ENCODE measurements at regions not wholly inside any gene's neighbourhood (a gene's known extent, or its start where the extent isn't known, plus 50 kb on each side); places are given as distances from the start of the nearest gene placed in this dataset.
"Not testable (repeated sequence)": the region's sequence is repeated elsewhere in the genome, so short reads cannot be mapped to it uniquely, and the experiment has no call there.

DNA sequence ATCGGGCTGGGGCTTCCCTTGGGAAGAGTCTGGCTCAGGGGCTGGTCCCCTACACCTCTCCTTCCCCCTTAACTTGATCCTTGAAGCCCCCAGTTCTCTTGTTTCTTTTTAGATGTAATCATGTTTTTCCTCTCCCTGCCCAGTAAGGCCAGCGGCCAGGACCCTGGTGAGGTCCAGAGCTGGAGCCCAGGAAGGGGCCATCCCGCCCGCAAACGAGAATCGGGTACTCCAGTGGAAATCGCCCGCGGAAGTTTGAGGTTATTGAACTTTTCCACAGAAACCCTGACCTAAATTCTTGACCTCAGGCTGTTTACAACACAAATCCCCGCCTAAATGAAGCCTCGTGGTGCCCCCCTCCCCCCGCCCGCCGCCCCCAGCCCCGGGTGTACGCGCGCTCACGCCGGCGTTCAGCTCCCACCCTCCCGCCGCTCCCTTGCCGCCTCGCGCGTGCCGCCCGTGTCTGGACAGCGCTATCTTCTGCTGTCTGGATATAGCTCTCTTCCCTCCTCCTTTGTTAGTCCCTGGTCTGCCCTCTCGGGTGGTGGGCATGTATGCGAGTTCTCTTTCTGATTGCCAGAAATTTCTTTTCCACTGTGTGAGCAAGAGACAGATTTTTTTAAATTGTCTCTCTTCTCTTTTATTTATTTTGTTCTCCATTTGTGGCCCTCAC, 165.9 kb upstream of the CACNA1E start:
- Histone ChIP-seq H3K9me3 (no peaks in the 10 kb centered on the region), H3K4me3 (ENCODE audit: low read depth in 1 of 2, low read length in 1 of 2) (no peak overlapping the region), H3K4me1 (ENCODE audit: control insufficient read depth in 1 of 2, insufficient read depth in 1 of 2, low read depth in 1 of 2, low read length in 1 of 2) (no peaks in the 10 kb centered on the region), H3K27ac (no peak overlapping the region), H3K27me3 (peaks cover 95% of the 10 kb centered on the region), H3K36me3 (no peaks in the 10 kb centered on the region)
- no peak for TF ChIP-seq CTCF (IDR thresholded peaks at IDR 0.05)

- no peaks in the 10 kb centered on the region for H3K36me3 ChIP-seq
- no peaks in the 10 kb centered on the region for H3K9me3 ChIP-seq
- H3K27me3 ChIP-seq, result peaks cover 90% of the 10 kb centered on the region
- H3K4me3 ChIP-seq (ENCODE audit: low read depth in 1 of 2, low read length in 1 of 2), result no peak overlapping the region
- H3K27ac ChIP-seq, result no peak overlapping the region
- TF ChIP-seq CTCF (IDR thresholded peaks at IDR 0.05), result no peak
- H3K4me1 ChIP-seq (ENCODE audit: control insufficient read depth in 1 of 2, insufficient read depth in 1 of 2, low read depth in 1 of 2, low read length in 1 of 2), result no peaks in the 10 kb centered on the region
These were observed 165.1 kb upstream of the CACNA1E start for GRCh38 chr1:181318022-181318857.

GRCh38 chr1:181318858-181319235, 164.5 kb upstream of the CACNA1E start:
- no peaks in the 10 kb centered on the region for H3K9me3 ChIP-seq
- no peak overlapping the region for H3K4me3 ChIP-seq (ENCODE audit: low read depth in 1 of 2, low read length in 1 of 2)
- peaks cover 84% of the 10 kb centered on the region for H3K27me3 ChIP-seq
- H3K36me3 ChIP-seq, result no peaks in the 10 kb centered on the region
- H3K27ac ChIP-seq, result no peak overlapping the region
- no peaks in the 10 kb centered on the region for H3K4me1 ChIP-seq (ENCODE audit: control insufficient read depth in 1 of 2, insufficient read depth in 1 of 2, low read depth in 1 of 2, low read length in 1 of 2)
- TF ChIP-seq CTCF (IDR thresholded peaks at IDR 0.05), result no peak

DNA sequence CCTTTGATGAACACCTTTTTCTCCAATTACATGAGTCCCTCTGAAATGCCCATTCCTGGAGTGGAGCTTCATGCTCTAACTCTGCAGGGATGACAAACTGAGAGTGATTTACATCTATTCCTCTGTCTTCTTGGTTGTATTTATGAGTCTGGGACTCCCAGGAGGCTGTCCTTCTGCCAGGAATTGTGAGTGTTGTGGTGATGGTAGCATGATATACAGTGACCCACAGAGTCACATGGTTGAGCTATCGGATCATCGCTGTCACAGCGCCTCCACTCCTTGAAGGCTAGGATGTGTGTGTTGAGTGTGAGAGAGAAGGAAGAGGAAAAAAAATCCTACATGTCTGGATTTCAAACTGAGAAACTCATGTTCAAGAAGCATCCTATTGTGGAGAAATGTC, 163.4 kb upstream of the CACNA1E start:
- Histone ChIP-seq H3K27me3 (peaks cover 78% of the 10 kb centered on the region), H3K4me1 (ENCODE audit: control insufficient read depth in 1 of 2, insufficient read depth in 1 of 2, low read depth in 1 of 2, low read length in 1 of 2) (no peaks in the 10 kb centered on the region), H3K4me3 (ENCODE audit: low read depth in 1 of 2, low read length in 1 of 2) (no peak overlapping the region), H3K9me3 (no peaks in the 10 kb centered on the region), H3K36me3 (no peaks in the 10 kb centered on the region), H3K27ac (no peak overlapping the region)
- no peak for TF ChIP-seq CTCF (IDR thresholded peaks at IDR 0.05)

DNA sequence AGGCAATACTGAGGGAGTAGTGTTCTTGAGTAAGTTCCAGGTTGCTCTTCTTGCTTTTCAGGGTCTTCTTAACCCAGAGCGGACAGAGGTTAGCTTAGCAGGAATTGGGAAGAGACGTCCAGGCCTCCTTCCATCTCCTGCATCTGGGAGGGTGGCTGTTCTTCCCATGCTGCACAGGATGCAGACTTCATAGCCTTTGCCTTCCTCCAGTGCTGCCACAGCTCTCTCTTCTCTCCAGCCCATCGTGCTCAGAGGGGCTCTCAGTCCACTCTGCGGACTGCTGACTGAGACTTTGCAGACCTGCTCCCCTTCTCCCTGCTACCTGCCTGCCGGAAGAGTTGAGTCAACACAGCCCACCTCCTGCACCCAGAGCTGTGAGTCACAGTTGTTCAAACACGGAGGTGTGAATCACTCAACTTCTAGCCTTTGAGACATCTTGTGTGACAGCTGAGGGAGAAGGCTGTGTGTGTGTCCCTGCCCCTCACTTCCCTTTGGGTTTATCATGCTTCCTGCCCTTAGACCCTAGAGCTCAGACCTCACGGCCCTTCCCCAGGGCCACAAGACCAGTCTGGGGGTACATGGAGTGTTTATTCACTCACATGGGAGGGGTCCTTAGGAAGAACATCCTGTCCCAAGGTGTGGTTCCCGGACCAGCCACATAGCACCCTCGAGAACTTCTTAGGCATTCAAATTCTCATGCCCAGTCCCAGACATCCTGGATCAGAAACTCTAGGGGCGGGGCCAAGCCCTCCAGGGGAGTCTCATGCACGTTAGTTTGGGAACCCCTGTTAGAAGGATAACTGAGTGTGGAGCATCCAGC, 158.3 kb upstream of the CACNA1E start:
- Histone ChIP-seq H3K27me3 (peaks cover 35% of the 10 kb centered on the region), H3K4me1 (ENCODE audit: control insufficient read depth in 1 of 2, insufficient read depth in 1 of 2, low read depth in 1 of 2, low read length in 1 of 2) (no peaks in the 10 kb centered on the region), H3K9me3 (no peaks in the 10 kb centered on the region), H3K36me3 (no peaks in the 10 kb centered on the region), H3K4me3 (ENCODE audit: low read depth in 1 of 2, low read length in 1 of 2) (no peak overlapping the region), H3K27ac (no peak overlapping the region)
- TF ChIP-seq CTCF (IDR thresholded peaks at IDR 0.05), result no peak

DNA sequence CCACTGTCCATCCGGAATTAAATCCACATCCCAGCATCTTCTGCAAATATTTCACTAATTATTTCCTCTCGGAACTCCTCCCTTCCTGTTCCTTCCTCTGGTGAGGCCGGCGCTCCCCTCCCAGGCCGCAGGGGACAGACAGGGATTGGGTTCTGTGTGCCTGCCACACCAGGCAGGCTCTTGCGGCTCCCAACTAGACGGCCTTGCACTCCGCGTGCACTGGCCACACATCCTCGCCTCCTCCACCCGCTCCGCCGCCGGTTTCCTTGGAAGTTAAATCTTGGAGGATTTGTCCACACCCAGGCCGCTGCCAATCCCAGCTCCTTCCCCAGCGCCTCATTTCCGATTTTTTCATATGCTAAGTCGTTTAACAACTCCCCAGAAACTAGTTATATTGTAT, 157.6 kb upstream of the CACNA1E start:
- H3K9me3 ChIP-seq; H3K36me3 ChIP-seq; H3K27ac ChIP-seq; H3K4me1 ChIP-seq (ENCODE audit: control insufficient read depth in 1 of 2, insufficient read depth in 1 of 2, low read depth in 1 of 2, low read length in 1 of 2); H3K4me3 ChIP-seq (ENCODE audit: low read depth in 1 of 2, low read length in 1 of 2): not testable (repeated sequence)
- peaks cover 28% of the 10 kb centered on the region for H3K27me3 ChIP-seq
